ENCODE measurements at regions not wholly inside any gene's neighbourhood (a gene's known extent, or its start where the extent isn't known, plus 50 kb on each side); places are given as distances from the start of the nearest gene placed in this dataset.

DNA sequence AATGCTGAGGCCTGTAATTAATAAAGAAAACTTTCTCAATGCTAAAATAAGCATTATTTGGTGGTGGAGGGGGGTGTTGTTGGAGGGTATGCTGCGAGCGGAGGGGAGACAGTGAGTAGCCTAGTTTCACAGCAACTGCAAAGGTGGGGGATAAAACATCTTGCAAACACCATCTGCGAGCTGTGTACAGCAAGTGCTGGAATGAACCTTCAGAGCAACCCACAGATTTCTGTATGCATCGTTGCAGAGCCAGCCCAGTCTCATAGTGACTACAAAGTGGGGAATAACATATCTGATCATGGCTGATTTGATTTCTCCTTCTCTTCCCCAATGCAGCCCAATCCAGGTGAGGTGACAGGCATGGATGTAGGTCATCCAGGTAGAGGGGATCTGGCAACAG, 80.7 kb upstream of the COG2 start:
- no peak for TF ChIP-seq POLR2AphosphoS5 (IDR thresholded peaks at IDR 0.05; ENCODE audit: low read depth, low read length)
- TF ChIP-seq, protein P1, sequence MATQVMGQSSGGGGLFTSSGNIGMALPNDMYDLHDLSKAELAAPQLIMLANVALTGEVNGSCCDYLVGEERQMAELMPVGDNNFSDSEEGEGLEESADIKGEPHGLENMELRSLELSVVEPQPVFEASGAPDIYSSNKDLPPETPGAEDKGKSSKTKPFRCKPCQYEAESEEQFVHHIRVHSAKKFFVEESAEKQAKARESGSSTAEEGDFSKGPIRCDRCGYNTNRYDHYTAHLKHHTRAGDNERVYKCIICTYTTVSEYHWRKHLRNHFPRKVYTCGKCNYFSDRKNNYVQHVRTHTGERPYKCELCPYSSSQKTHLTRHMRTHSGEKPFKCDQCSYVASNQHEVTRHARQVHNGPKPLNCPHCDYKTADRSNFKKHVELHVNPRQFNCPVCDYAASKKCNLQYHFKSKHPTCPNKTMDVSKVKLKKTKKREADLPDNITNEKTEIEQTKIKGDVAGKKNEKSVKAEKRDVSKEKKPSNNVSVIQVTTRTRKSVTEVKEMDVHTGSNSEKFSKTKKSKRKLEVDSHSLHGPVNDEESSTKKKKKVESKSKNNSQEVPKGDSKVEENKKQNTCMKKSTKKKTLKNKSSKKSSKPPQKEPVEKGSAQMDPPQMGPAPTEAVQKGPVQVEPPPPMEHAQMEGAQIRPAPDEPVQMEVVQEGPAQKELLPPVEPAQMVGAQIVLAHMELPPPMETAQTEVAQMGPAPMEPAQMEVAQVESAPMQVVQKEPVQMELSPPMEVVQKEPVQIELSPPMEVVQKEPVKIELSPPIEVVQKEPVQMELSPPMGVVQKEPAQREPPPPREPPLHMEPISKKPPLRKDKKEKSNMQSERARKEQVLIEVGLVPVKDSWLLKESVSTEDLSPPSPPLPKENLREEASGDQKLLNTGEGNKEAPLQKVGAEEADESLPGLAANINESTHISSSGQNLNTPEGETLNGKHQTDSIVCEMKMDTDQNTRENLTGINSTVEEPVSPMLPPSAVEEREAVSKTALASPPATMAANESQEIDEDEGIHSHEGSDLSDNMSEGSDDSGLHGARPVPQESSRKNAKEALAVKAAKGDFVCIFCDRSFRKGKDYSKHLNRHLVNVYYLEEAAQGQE (IDR thresholded peaks at IDR 0.05; ENCODE audit: insufficient read depth in 1 of 2, low read depth in 2 of 2, low read length in 2 of 2), result no peak
- no peak for TF ChIP-seq SIN3A (IDR thresholded peaks at IDR 0.05; ENCODE audit: borderline replicate concordance, insufficient read depth, low read length)
- no peak for TF ChIP-seq FOXP2 (optimal IDR thresholded peaks at IDR 0.05; ENCODE audit: borderline replicate concordance, extremely low read depth, extremely low read length, insufficient read depth)

DNA sequence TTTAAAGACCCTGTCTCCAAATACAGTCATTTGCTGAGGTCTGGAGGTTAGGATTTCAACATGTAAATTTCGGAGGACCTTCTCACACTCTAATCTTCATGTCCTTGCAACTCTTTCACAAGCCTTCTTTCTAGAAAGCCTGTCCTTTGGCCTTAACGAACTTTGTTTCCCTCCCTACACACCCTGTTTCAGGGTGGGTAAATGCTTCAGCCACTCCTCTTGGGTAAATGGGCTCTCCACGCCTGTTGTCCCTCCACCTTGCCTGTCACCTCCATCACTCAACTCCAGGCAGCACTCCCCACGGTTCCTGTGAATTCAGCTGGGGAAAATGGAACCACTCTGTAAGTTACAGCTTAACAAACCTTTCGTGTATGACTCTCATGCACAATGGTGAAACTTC, 84.0 kb upstream of the COG2 start:
- TF ChIP-seq TAF1 (IDR thresholded peaks at IDR 0.05; ENCODE audit: borderline replicate concordance, insufficient read depth, low read length) (no peak), FOXP2 (optimal IDR thresholded peaks at IDR 0.05; ENCODE audit: borderline replicate concordance, extremely low read depth, extremely low read length, insufficient read depth) (no peak), SIN3A (IDR thresholded peaks at IDR 0.05; ENCODE audit: borderline replicate concordance, insufficient read depth, low read length) (no peak)
- TF ChIP-seq, protein P1 (IDR thresholded peaks at IDR 0.05; ENCODE audit: insufficient read depth in 1 of 2, low read depth in 2 of 2, low read length in 2 of 2), result no peak

DNA sequence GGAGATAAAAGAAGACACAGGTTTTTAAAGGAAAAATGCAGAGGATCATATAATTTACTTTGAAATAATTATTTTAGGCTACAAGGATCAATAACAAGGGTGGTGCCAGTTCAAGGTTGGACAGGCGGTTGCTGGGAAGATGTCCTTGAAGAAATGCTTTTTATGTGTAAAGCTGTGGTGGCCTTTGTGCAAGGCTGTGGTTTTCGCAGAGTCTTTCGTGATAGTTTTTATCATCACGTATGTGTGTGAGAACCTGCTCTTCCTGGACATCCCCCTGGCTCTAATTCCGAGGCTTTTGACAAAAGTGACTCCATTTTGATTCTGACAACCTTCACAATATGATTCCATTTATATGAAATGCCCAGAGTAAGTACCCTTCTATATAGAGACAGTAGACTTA, 85.8 kb upstream of the COG2 start:
- no peak for TF ChIP-seq SIN3A (IDR thresholded peaks at IDR 0.05; ENCODE audit: borderline replicate concordance, insufficient read depth, low read length)
- no peak for TF ChIP-seq TAF1 (IDR thresholded peaks at IDR 0.05; ENCODE audit: borderline replicate concordance, insufficient read depth, low read length)
- no peak for TF ChIP-seq FOXP2 (optimal IDR thresholded peaks at IDR 0.05; ENCODE audit: borderline replicate concordance, extremely low read depth, extremely low read length, insufficient read depth)
- TF ChIP-seq POLR2AphosphoS5 (IDR thresholded peaks at IDR 0.05; ENCODE audit: low read depth, low read length), result no peak
- TF ChIP-seq, protein P1 (IDR thresholded peaks at IDR 0.05; ENCODE audit: insufficient read depth in 1 of 2, low read depth in 2 of 2, low read length in 2 of 2), result no peak

DNA sequence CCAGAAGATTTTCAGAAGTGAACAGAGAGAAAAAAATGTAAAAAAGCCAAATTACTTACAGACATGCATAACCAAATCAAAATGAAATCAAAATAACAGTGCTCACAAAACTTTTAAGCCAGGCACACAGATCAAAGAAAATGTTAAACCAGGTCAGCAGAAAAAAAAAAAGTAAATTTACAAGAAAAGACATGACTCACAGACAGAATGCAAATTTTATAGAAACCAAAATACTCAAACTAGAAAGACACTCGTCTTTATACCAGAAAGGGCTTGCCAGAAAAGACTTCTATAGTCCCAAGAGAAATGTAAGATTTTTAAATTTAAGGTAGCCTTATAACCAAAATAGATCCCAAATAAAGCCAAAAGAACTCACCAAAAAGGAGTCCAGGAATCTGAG, 86.5 kb upstream of the COG2 start:
- TF ChIP-seq TAF1 (IDR thresholded peaks at IDR 0.05; ENCODE audit: borderline replicate concordance, insufficient read depth, low read length) (no peak), FOXP2 (optimal IDR thresholded peaks at IDR 0.05; ENCODE audit: borderline replicate concordance, extremely low read depth, extremely low read length, insufficient read depth) (no peak), SIN3A (IDR thresholded peaks at IDR 0.05; ENCODE audit: borderline replicate concordance, insufficient read depth, low read length) (no peak), POLR2AphosphoS5 (IDR thresholded peaks at IDR 0.05; ENCODE audit: low read depth, low read length) (no peak)
- TF ChIP-seq, protein P1 (IDR thresholded peaks at IDR 0.05; ENCODE audit: insufficient read depth in 1 of 2, low read depth in 2 of 2, low read length in 2 of 2), result no peak

DNA sequence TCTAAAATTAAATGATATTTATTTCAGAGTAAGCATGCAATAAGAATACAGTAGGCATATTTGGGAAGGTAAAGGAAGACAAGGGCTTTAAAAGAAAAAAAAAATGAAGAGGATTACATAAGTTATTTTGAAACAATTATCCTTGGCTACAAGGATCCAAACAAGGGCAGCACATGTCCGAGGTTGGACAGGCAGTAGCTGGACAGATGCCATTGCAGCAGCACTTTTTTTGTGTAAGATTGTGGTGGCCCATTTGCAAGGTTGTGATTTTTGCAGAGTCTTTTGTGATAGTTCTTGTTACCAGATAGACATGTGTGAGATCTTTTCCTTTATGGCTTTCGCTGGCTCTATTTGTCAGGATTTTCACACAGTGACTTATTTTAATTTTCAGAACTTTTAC, 89.4 kb upstream of the COG2 start:
- TF ChIP-seq TAF1 (IDR thresholded peaks at IDR 0.05; ENCODE audit: borderline replicate concordance, insufficient read depth, low read length), result no peak
- TF ChIP-seq SIN3A (IDR thresholded peaks at IDR 0.05; ENCODE audit: borderline replicate concordance, insufficient read depth, low read length), result no peak
- no peak for TF ChIP-seq FOXP2 (optimal IDR thresholded peaks at IDR 0.05; ENCODE audit: borderline replicate concordance, extremely low read depth, extremely low read length, insufficient read depth)
- no peak for TF ChIP-seq POLR2AphosphoS5 (IDR thresholded peaks at IDR 0.05; ENCODE audit: low read depth, low read length)
- TF ChIP-seq, protein P1 (IDR thresholded peaks at IDR 0.05; ENCODE audit: insufficient read depth in 1 of 2, low read depth in 2 of 2, low read length in 2 of 2), result no peak
